SU-DHL-6 (cell line): ENCODE measurements at regions not wholly inside any gene's neighbourhood (a gene's known extent, or its start where the extent isn't known, plus 50 kb on each side); places are given as distances from the start of the nearest gene placed in this dataset.
"Not testable (repeated sequence)": the region's sequence is repeated elsewhere in the genome, so short reads cannot be mapped to it uniquely, and the experiment has no call there.

ENCODE experiments used
- H2AFZ ChIP-seq: fragments of 200-600 bp; sonication (generic); 2 replicates; pipeline ENCODE4 v1.6.1; 2014; ENCODE audit warnings: low read depth, mild to moderate bottlenecking, moderate library complexity, mixed read lengths, antibody characterized with exemption, low read length; ENCODE audit not compliant: severe bottlenecking
- H3F3A ChIP-seq: fragments of 200-600 bp; shearing (Covaris generic); 2 replicates; pipeline ENCODE4 v1.6.0; 2016; ENCODE audit warnings: antibody characterized with exemption, mild to moderate bottlenecking; ENCODE audit not compliant: insufficient read depth
- H3K27ac ChIP-seq: fragments of 200-600 bp; sonication (generic); 2 replicates; pipeline ENCODE4 v1.5.1; 2016; ENCODE audit warnings: low read depth, mild to moderate bottlenecking, low read length, moderate library complexity, mixed read lengths
- H3K27me3 ChIP-seq: fragments of 200-600 bp; sonication (generic), shearing (Covaris generic); 2 replicates; pipeline ENCODE4 v1.6.0; 2014; ENCODE audit warnings: mild to moderate bottlenecking, low read length
- H3K36me3 ChIP-seq: fragments of 200-600 bp; sonication (generic); 2 replicates; pipeline ENCODE4 v1.6.1; 2014; ENCODE audit warnings: mild to moderate bottlenecking, low read length, mixed read lengths
- H3K4me2 ChIP-seq: fragments of 300-600, 200-600 bp; shearing (Covaris generic), sonication (generic); 2 replicates; pipeline ENCODE4 v1.6.0; 2014; ENCODE audit warnings: low read length, low read depth, mild to moderate bottlenecking; ENCODE audit not compliant: poor library complexity, severe bottlenecking
- H3K4me3 ChIP-seq: fragments of 200-600 bp; sonication (generic); 2 replicates; pipeline ENCODE4 v1.5.1; 2014; ENCODE audit warnings: antibody characterized with exemption, low read length, mild to moderate bottlenecking, mixed read lengths; ENCODE audit not compliant: insufficient read depth, poor library complexity, severe bottlenecking
- H3K79me2 ChIP-seq: fragments of 200-600 bp; sonication (generic); 2 replicates; pipeline ENCODE4 v1.6.1; 2014; ENCODE audit warnings: mild to moderate bottlenecking, low read length, moderate library complexity; ENCODE audit not compliant: insufficient read depth
- H3K9ac ChIP-seq: fragments of 200-600 bp; sonication (generic); 2 replicates; pipeline ENCODE4 v1.7.0; 2014; ENCODE audit warnings: mild to moderate bottlenecking, low read length
- H3K9me2 ChIP-seq: fragments of 200-600 bp; sonication (generic); replicated peaks from 2 replicates; pipeline ENCODE4 v1.6.1; 2014; ENCODE audit warnings: low read length; ENCODE audit not compliant: insufficient read depth
- H3K9me3 ChIP-seq: fragments of 200-600 bp; sonication (generic); 2 replicates; pipeline ENCODE4 v1.6.1; 2014; ENCODE audit warnings: low read length, mixed read lengths; ENCODE audit not compliant: insufficient read depth
- H4K20me1 ChIP-seq: fragments of 200-600 bp; sonication (generic); 2 replicates; pipeline ENCODE4 v1.6.1; 2014; ENCODE audit warnings: low read depth, mild to moderate bottlenecking, antibody characterized with exemption, low read length, moderate library complexity, mixed read lengths
- EZH2phosphoT487 ChIP-seq: fragments of 200-600 bp; sonication (generic), shearing (Covaris generic); conservative IDR thresholded peaks from 2 replicates; pipeline ENCODE4 v1.6.1; 2018; ENCODE audit warnings: mild to moderate bottlenecking, antibody characterized with exemption, low read length, moderate library complexity, mixed read lengths
- TF ChIP-seq, protein P1 (sequence below): fragments of 200-600 bp; sonication (generic); IDR thresholded peaks from one replicate; pipeline ENCODE4 v1.5.1; 2017; ENCODE audit warnings: antibody characterized with exemption, mild to moderate bottlenecking, low read length, moderate library complexity; ENCODE audit not compliant: insufficient read depth, poor library complexity, severe bottlenecking

DNA sequence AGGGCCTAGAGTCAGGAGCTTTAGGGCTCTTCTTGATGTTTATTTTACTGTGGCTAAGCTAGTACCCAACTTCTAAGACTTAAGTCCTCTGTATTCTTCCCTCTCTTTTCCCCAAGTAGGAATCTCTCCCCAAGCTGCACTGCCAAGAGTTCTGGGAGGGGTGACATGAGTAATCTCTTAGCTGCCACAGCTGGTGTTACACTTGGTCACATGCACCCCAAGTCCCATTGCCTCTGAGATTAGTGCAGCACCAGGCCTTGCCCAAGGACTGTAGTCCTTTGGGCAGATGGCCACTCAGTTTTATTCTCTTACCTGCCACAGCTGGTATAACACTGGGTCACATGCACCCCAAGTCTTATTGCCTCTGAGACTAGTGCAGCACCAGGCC, 114.7 kb upstream of the RIOK2 start:
- Histone ChIP-seq H3K27me3 (no peaks in the 10 kb centered on the region), H3K4me3 (no peak overlapping the region), H3K36me3 (no peaks in the 10 kb centered on the region), H3K4me2 (no peak overlapping the region), H3K27ac (no peak overlapping the region), H3F3A (no peaks in the 10 kb centered on the region), H3K9me2 (no peaks in the 10 kb centered on the region), H2AFZ (no peak overlapping the region), H3K9ac (no peak overlapping the region), H3K9me3 (no peaks in the 10 kb centered on the region), H4K20me1 (no peaks in the 10 kb centered on the region), H3K79me2 (no peaks in the 10 kb centered on the region)
- no peak for TF ChIP-seq EZH2phosphoT487
- TF ChIP-seq, protein P1, sequence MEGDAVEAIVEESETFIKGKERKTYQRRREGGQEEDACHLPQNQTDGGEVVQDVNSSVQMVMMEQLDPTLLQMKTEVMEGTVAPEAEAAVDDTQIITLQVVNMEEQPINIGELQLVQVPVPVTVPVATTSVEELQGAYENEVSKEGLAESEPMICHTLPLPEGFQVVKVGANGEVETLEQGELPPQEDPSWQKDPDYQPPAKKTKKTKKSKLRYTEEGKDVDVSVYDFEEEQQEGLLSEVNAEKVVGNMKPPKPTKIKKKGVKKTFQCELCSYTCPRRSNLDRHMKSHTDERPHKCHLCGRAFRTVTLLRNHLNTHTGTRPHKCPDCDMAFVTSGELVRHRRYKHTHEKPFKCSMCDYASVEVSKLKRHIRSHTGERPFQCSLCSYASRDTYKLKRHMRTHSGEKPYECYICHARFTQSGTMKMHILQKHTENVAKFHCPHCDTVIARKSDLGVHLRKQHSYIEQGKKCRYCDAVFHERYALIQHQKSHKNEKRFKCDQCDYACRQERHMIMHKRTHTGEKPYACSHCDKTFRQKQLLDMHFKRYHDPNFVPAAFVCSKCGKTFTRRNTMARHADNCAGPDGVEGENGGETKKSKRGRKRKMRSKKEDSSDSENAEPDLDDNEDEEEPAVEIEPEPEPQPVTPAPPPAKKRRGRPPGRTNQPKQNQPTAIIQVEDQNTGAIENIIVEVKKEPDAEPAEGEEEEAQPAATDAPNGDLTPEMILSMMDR: no peak

DNA sequence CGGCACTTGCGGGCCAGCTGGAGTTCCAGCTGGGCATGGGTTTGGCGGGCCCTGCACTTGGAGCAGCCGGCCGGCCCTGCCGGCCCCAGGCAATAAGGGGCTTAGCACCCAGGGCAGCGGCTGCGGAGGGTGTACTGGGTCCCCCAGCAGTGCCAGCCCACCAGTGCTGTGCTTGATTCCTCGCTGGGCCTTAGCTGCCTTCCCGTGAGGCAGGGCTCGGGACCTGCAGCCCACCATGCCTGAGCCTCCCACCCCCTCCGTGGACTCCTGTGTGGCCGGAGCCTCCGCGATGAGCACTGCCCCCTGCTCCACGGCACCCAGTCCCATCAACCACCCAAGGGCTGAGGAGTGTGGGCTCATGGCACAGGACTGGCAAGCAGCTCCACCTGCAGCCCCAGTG, 118.1 kb upstream of the RIOK2 start:
- not testable (repeated sequence) for H3K9ac ChIP-seq, H3K27me3 ChIP-seq, H3K9me2 ChIP-seq

DNA sequence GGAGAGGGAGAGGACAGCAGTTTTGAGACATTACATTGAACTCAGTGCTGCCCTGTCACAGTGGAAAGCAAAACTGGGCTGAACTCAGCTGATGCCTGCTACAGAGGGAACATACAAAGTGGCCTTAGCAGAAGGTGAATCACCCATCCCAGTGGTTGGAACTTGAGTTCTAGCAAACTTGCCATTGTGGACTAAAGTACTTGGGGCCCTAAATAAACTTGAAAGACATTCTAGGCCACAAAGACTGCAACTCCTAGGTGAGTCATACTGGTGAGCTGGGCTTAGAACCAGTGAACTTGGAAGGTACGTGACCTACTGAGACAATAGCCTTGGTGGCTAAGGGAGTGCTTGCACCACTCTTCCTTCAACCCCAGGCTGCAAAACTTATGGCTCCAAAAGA, 155.7 kb upstream of the RIOK2 start:
- no peak overlapping the region for H3K4me2 ChIP-seq
- no peak overlapping the region for H3K27ac ChIP-seq
- H3K4me3 ChIP-seq: no peak overlapping the region
- H3K9ac ChIP-seq: no peak overlapping the region
- no peaks in the 10 kb centered on the region for H3K27me3 ChIP-seq
- H4K20me1 ChIP-seq: no peaks in the 10 kb centered on the region
- TF ChIP-seq, protein P1: no peak
- TF ChIP-seq EZH2phosphoT487: no peak
- H2AFZ ChIP-seq: no peak overlapping the region
- no peaks in the 10 kb centered on the region for H3K9me3 ChIP-seq
- no peaks in the 10 kb centered on the region for H3K36me3 ChIP-seq
- no peaks in the 10 kb centered on the region for H3K79me2 ChIP-seq
- H3K9me2 ChIP-seq: no peaks in the 10 kb centered on the region
- H3F3A ChIP-seq: no peaks in the 10 kb centered on the region

More for the DNA sequence above, 118.1 kb upstream of the RIOK2 start:
- not testable (repeated sequence) for H3F3A ChIP-seq, H3K9me3 ChIP-seq, H4K20me1 ChIP-seq, H3K36me3 ChIP-seq, H3K4me3 ChIP-seq, H3K27ac ChIP-seq, H3K79me2 ChIP-seq, H2AFZ ChIP-seq, H3K4me2 ChIP-seq

DNA sequence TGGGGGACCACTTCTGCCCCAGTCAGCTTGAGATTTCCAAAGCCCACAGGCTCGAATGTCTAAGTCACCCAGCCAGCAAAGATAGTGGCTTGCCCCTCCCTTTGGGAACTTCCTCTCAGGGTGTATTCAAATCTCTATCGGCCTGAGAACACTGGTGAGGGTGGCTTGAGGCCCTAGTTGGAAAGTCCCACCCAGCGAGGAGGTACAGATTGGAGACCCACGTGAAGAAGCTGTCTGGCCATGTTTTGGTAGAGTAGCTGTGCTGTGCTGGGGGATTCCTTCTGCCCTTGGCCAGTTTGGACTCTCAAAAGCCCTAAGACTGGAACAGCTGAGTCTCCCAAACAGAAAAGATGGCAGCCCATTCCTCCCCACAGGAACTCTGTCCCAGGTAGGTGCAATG, 172.7 kb upstream of the RIOK2 start:
- Histone ChIP-seq H4K20me1 (no peaks in the 10 kb centered on the region), H3K4me3 (no peak overlapping the region), H3K27me3 (no peaks in the 10 kb centered on the region), H3K9ac (no peak overlapping the region), H3K79me2 (no peaks in the 10 kb centered on the region), H2AFZ (no peak overlapping the region), H3K36me3 (no peaks in the 10 kb centered on the region), H3F3A (no peaks in the 10 kb centered on the region), H3K27ac (no peak overlapping the region), H3K9me2 (no peaks in the 10 kb centered on the region), H3K4me2 (no peak overlapping the region), H3K9me3 (no peaks in the 10 kb centered on the region)
- no peak for TF ChIP-seq EZH2phosphoT487
- TF ChIP-seq, protein P1: no peak
